NCI-H2107 treated with DMSO at 0.1 percent for 48 hours (cell line): ENCODE measurements at regions not wholly inside any gene's neighbourhood (a gene's known extent, or its start where the extent isn't known, plus 50 kb on each side); places are given as distances from the start of the nearest gene placed in this dataset.

Experiments used
- DNase-seq: peaks from one replicate; lab custom pipeline; 2025; ENCODE audit not compliant: unreplicated experiment; lab: John Stamatoyannopoulos, UW

GRCh38 chr3:27861046-27862036 is 139.2 kb upstream of the EOMES start:
- DNase-seq: no peak

DNA sequence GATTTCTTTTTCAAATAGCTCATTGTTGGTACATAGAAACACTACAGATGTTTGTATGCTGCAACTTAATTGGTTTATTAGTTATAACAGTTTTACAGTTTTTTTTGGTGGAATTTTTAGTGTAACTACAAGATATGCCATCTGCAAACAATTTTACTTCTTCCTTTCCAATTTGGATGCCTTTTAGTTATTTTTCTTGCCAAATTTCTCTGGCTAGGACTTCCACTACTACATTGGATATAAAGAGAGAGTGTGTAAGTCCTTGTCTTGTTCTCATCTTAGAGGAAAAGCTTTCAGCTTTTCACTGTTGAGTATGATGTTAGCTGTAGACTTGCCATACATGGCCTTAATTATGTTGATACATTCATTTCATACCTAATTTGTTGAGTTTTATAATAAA is 143.6 kb upstream of the EOMES start:
- no peak for DNase-seq

DNA sequence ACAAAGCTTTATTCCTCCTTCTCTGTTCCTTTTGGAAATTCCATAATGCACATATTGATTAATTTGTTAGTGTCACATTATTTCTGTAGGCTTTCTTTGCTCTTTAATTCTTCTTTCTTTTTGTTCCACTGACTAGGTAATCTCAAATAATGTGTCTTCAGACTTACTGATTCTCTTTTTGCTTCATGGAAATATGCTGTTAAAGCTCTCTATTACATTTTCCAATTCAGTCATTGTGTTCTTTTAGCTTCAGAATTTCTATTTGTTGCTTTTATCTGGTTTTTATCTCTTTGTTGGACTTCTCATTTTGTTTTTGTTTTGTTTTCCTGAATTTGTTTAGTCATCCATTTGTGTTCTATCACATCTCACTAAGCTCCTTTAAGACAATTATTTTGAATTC is 147.0 kb upstream of the EOMES start:
- DNase-seq: no peak

DNA sequence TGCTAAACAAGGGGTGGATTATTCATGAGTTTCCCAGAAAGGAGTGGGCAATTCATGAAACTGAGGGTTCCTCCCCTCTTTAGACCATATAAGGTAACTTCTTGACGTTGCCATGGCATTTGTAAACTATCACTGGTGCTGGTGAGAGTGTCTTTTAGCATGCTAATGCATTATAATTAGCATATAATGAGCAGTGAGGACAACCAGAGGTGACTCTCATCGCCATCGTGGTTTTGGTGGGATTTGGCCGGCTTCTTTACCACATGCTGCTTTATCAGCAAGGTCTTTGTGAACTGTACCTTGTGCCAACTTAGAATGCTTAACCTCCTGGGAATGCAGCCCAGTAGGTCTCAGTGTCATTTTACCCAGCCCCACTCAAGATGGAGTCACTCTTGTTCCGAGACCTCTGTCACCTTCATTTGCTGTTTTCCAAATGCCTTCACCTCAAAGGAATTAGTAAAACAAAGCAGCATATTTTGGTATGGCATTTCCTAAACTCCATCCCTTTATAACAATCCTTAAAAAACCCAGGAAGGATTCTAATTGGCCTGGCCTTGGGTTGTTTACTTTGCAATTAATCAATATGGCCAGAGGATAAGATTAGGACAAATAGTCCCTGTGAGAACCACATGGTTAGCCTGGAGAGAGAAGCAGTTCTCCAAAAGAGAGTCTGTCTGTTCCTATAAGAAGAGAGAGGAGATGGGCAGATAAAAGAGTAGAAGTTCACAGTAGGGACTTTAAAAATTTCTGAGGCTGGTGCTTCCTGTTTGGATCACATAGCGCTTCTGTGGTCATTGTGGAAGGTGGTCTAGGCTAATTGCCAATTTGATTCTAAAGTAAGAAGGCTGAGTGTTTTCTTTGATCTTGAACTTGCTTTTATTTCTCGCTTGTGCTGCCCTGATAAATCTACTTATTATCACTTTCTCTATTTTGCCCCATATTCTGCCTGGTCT is 155.2 kb upstream of the EOMES start:
- DNase-seq: no peak

GRCh38 chr3:27878014-27878383 is 155.9 kb upstream of the EOMES start:
- no peak for DNase-seq

GRCh38 chr3:27880969-27881892 is 159.1 kb upstream of the EOMES start:
- no peak for DNase-seq

GRCh38 chr3:27883266-27883665 is 161.1 kb upstream of the EOMES start:
- no peak for DNase-seq

GRCh38 chr3:27885641-27886040 is 163.5 kb upstream of the EOMES start:
- no peak for DNase-seq

GRCh38 chr3:27888562-27888961 is 166.4 kb upstream of the EOMES start:
- DNase-seq: no peak

- DNase-seq: no peak
Measured at GRCh38 chr3:27889745-27890144, 167.6 kb upstream of the EOMES start.

- DNase-seq: no peak
Measured at GRCh38 chr3:27900316-27900715, 178.2 kb upstream of the EOMES start.

DNA sequence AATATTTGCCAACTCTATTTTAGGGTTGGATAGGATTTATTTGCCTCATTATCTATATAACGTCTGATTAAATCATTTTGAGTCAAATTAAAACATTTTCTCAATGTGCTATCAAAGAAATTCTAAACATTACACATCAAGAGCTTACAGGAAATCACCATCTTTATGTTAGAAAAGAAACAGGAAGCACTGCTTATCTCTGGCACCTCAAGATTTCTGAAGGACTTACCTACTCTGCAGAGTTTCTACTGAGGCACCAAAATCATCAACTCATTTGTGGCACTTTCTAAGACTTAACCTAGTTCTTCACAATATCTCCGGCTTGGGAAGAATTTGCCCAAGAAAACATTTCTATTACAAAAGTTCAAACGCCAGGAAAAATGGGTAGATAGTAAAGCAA is 181.3 kb upstream of the EOMES start:
- DNase-seq: no peak

DNA sequence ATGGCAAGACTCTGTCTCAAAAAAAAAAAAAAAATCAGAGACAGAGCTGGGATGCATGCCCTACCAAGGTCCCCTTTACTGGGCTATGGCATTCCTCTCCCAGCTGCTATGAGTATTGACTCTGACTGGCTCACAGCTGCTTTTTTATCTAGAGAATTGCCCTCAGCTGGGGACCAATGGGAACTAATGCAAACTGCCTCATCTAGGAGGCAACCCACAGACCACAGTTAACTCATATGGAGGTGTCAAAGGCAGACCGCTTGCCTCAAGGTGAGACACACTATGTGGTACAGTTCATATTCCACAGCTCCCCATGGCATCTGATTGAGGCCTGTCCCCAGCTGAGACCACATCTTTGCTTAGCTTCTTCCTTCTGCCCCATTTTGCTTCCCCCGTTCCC is 183.5 kb upstream of the EOMES start:
- DNase-seq: no peak

DNA sequence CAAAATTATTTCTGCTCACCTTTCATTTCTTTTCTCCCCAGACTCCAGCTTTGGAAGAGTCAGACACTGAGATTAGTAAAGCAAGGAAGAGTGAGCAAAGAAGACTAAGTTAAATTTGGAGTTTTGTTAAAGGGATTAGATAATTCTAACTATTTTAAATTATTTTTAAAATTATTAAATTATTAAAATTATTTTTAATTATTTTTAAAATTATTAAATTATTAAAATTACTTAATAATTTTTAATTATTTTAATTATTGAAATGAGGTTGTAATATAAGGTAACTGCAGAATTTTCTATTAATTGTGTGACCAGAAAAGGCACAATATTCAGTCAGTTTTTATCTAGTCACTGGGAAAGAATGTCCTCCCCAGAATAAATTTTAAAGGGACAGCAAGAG is 185.0 kb upstream of the EOMES start:
- DNase-seq: no peak

- DNase-seq: no peak
Measured at GRCh38 chr3:27907929-27908328, 185.8 kb upstream of the EOMES start.

DNA sequence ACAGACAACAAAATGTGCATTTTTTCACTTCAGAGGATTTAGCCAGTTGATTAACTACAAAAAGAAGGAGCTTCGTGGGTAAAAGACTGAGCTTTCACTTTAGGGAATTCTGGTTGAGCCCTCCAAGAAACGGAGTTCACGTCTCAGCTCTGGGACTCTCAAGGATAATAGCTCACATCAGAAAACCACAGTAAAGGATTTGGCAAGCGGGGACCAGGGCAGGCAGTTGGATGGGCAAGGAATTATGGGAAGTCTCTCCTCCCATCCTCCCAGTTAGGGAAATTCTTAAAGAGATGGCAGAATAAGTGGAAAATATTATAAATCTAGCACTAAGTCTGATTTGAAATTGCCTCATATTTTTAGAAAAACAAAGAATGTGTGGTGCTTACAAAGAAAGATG is 188.3 kb upstream of the EOMES start:
- DNase-seq: no peak

DNA sequence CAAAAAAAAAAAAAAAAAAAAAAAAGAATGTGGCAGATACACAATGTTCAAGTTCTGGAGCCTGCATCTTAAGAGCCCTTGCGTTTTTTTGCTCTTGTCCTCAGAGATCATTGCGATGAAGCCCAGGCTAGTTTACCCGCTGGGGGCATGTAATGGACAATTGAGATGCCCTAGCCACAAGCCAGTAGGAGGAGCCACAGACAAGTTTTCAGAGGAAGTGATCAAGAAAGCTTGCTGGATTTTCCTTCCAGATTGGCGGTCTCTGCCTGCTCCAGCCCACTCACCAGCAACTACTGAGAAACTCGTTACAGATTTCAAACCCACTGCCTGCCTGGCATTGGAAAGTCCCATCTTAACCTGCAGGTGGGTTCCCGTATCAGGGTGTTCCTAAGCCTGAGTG is 192.1 kb upstream of the EOMES start:
- no peak for DNase-seq

- no peak for DNase-seq
Measured at GRCh38 chr3:27923349-27924068, 201.4 kb upstream of the EOMES start.

DNA sequence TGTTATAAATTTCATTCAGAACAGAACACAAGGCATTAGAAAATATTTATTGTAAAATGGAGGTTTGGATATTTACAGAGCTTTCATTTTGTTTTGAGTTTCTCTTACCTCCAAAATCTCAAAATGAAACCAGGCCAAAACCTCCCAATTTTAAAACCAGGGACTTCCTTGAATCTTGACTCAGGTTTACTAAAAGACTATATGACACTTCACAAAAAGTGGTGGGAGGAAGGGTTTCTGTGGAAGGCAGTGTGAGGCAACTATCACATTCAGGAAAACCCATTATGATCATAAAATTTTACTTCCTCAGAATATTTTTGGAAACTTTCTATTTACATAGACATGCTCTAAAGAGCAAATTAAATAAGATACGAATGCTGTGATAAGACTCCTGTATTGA is 205.8 kb upstream of the EOMES start:
- no peak for DNase-seq

DNA sequence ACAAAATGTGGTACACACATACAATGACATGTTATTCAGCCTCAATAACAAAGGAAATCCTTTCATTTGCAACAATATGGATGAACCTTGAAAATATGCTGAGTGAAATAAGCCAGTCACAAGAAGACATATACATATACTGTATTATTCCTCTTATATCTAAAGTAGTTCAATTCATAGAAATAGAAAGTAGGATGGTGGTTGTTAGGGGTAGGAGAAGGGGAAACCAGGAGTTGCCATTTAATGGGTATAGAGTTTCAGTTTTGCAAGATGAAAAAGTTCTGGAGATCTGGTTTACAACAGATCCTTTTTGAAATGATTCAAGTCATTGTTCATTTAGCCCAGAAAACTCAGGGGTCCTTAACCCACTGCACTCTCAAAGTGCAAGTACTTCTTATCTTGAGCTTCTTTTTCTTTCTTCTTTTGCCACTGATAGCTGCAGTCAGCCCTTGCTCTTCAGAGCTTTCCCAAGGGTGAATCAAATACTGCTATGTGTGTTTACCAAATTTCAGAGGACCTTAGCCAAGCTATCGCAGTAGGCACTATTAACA is 208.0 kb upstream of the EOMES start:
- no peak for DNase-seq
